ENCODE measurements at regions not wholly inside any gene's neighbourhood (a gene's known extent, or its start where the extent isn't known, plus 50 kb on each side); places are given as distances from the start of the nearest gene placed in this dataset.

DNA sequence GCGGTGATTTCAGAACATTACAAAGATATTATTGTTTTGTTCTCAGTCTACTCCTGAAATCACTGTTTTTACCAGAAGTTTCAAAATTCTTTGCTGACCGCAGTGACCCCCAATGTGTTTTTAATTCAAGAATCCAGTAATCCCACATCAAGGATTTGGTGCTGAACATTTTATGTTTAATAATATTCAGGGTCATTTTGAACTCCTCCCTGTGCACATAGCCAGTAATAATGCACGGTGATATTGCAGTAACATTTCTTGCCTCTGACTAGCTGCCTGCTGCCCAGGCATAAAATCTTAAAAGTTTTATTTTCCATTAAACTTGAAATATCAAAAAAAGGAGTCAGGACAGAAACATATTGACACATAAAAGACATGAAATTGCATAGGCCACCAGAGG is 443.4 kb upstream of the NCAM2 start:
- TF ChIP-seq, protein P1, sequence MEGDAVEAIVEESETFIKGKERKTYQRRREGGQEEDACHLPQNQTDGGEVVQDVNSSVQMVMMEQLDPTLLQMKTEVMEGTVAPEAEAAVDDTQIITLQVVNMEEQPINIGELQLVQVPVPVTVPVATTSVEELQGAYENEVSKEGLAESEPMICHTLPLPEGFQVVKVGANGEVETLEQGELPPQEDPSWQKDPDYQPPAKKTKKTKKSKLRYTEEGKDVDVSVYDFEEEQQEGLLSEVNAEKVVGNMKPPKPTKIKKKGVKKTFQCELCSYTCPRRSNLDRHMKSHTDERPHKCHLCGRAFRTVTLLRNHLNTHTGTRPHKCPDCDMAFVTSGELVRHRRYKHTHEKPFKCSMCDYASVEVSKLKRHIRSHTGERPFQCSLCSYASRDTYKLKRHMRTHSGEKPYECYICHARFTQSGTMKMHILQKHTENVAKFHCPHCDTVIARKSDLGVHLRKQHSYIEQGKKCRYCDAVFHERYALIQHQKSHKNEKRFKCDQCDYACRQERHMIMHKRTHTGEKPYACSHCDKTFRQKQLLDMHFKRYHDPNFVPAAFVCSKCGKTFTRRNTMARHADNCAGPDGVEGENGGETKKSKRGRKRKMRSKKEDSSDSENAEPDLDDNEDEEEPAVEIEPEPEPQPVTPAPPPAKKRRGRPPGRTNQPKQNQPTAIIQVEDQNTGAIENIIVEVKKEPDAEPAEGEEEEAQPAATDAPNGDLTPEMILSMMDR (IDR thresholded peaks at IDR 0.05) = no peak
- TF ChIP-seq EP300 (IDR thresholded peaks at IDR 0.05) (no peak), POLR2AphosphoS5 (IDR thresholded peaks at IDR 0.05) (no peak), POLR2A (IDR thresholded peaks at IDR 0.05; ENCODE audit: low read depth) (no peak)
